ENCODE measurements at regions not wholly inside any gene's neighbourhood (a gene's known extent, or its start where the extent isn't known, plus 50 kb on each side); places are given as distances from the start of the nearest gene placed in this dataset.

DNA sequence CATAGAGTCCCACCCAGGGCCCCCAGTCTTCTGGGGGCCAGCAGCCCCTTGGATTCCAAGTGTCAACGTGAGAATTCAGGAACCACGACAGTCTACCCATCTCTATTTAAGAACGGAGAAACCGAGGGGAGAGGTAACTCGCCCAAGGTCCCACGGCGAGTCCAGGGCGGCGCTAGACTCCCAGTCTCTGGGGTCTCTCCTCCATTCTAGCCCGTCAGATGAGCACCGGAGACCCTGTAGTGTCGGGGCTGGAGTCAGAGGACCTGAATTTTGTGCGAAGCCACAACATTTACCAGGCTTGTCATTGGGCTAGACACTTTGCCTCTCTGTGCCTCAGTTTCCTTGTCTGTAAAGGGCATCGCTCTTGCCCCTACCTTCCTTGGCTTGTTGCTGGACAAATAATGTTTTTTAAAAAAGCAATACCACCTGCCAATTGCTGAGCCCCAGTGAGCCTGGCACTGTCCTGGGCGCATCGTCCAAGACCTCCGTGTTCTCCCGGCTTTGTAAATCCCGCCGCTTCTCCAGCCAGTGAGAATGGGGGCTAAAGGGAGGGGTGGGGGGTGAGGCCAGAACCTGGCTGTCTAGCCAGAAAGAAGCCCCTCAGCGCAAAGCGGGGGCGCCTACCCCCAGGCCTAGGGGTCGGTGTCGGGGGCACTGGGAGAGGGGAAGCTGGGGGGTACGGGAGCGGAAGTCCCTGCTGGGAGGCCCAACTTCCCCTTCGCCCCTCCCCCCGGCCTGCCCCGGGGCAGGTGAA is 91.7 kb downstream of the NCR2 start:
- TF ChIP-seq FOXP2 (optimal IDR thresholded peaks at IDR 0.05; ENCODE audit: control extremely low read depth, extremely low read length, insufficient read depth): no peak
- TF ChIP-seq EZH2 (IDR thresholded peaks at IDR 0.05): no peak
- TF ChIP-seq POLR2AphosphoS5 (IDR thresholded peaks at IDR 0.05; ENCODE audit: borderline replicate concordance, low read depth, low read length): no peak
- no peaks in the 10 kb centered on the region for H3K9me3 ChIP-seq (ENCODE audit: low read depth, low read length)
- no peak overlapping the region for H3K9ac ChIP-seq (ENCODE audit: insufficient read length)
- H3K27ac ChIP-seq: no peak overlapping the region
- DNase-seq (ENCODE audit: low read depth, low spot score): no peak
- H3K36me3 ChIP-seq (ENCODE audit: insufficient read depth, low read length): no peaks in the 10 kb centered on the region
- no peak overlapping the region for H3K4me3 ChIP-seq

DNA sequence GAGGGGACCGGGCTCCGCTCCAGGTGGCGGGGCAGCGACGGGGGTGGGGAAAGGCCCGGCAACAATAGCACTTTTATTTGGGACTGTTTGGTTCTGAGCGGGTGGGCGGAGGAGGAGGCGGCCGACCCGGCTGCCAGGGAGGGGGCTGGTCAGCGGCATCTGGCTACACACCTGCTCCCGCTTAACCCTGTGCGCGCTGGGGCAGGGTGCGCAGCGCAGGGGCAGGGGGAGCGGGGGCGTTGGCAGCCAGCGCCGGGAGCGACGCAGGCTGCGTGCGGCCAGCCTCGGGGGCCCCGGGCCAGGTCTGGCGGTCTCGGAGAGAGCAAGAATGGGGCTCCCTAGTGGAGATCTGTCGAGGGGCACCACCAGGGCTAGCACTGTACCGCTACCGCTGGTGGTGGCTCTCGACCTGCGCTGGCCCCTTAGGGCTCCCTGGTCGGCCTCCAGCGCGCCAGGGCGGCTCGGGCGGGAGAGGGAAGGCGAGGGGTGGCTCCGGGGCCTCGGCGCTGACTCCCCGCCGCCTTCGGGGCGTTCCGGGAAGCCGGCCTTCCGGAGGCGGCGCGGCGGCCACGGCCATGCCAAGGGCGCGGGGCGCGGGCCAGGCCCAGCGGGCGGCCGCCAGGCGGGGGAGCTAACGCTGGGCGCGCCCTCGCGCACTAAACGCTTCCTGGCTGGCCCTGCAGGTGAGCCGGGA is 92.4 kb downstream of the NCR2 start:
- no peaks in the 10 kb centered on the region for H3K9me3 ChIP-seq (ENCODE audit: low read depth, low read length)
- no peaks in the 10 kb centered on the region for H3K36me3 ChIP-seq (ENCODE audit: insufficient read depth, low read length)
- no peak overlapping the region for H3K27ac ChIP-seq
- H3K9ac ChIP-seq (ENCODE audit: insufficient read length): no peak overlapping the region
- no peak for DNase-seq (ENCODE audit: low read depth, low spot score)
- H3K4me3 ChIP-seq: no peak overlapping the region
- TF ChIP-seq FOXP2 (optimal IDR thresholded peaks at IDR 0.05; ENCODE audit: control extremely low read depth, extremely low read length, insufficient read depth): no peak
- no peak for TF ChIP-seq EZH2 (IDR thresholded peaks at IDR 0.05)
- TF ChIP-seq POLR2AphosphoS5 (IDR thresholded peaks at IDR 0.05; ENCODE audit: borderline replicate concordance, low read depth, low read length): no peak

DNA sequence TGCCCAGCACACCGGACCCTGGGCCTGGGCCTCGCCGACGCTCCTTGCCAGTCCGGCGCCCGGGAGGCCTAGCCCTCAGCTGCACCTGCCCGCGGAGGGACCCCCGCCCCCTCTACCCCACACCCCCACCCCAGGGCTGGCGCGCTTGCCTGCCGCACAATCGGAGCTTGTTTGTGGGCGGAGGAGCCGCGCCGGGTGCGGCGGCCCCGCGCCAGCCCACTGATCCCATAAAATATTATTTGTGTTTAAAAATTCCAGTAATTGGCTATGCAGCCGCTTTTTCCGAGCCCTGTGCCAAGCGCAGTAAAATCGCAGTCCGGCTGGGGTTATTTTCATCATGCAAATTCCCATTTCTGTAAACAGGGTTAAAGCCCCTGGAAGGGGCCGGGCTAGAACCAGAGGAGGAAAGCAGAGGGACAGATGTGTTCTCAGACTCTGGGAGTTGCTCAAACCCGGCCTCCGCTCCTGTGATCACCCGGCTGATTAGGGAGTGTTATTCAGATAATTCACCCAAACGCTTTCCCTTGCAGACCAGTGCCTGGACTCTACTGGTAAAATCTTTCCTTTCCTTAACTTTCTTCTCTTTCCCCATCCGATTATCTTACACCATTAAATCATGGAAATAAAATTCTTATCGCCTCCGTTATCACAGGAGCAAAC is 93.1 kb downstream of the NCR2 start:
- DNase-seq (ENCODE audit: low read depth, low spot score): no peak
- TF ChIP-seq EZH2 (IDR thresholded peaks at IDR 0.05) (no peak), POLR2AphosphoS5 (IDR thresholded peaks at IDR 0.05; ENCODE audit: borderline replicate concordance, low read depth, low read length) (no peak)
- H3K36me3 ChIP-seq (ENCODE audit: insufficient read depth, low read length): no peaks in the 10 kb centered on the region

DNA sequence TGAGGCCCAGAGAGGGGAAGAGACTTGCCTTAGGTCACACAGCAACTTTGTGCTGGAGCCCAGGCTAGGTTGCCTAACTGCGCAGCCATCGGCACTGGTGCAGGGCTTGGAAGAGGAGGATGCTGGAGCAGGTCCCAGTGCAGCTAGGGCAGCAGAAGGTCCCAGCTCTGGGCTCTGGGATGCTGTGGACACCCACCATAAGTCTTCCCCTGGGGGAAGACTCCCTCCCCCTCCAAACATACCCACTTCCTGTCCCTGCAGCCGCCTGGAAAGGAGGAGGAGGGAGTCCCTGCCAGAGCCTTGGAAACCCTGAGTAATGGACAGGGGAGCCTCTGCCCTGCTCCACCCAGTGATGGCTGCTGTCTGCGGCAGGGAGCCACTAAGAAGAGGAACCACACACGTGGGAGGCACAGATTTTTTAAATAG is 93.6 kb downstream of the NCR2 start:
- no peaks in the 10 kb centered on the region for H3K9me3 ChIP-seq (ENCODE audit: low read depth, low read length)
- H3K9ac ChIP-seq (ENCODE audit: insufficient read length): no peak overlapping the region
- no peaks in the 10 kb centered on the region for H3K36me3 ChIP-seq (ENCODE audit: insufficient read depth, low read length)
- H3K4me3 ChIP-seq: no peak overlapping the region
- H3K27ac ChIP-seq: no peak overlapping the region
- no peak for DNase-seq (ENCODE audit: low read depth, low spot score)
- TF ChIP-seq EZH2 (IDR thresholded peaks at IDR 0.05): no peak
- no peak for TF ChIP-seq POLR2AphosphoS5 (IDR thresholded peaks at IDR 0.05; ENCODE audit: borderline replicate concordance, low read depth, low read length)
- no peak for TF ChIP-seq FOXP2 (optimal IDR thresholded peaks at IDR 0.05; ENCODE audit: control extremely low read depth, extremely low read length, insufficient read depth)

More for the DNA sequence above, 93.1 kb downstream of the NCR2 start:
- H3K27ac ChIP-seq: no peak overlapping the region
- no peak overlapping the region for H3K4me3 ChIP-seq
- no peaks in the 10 kb centered on the region for H3K9me3 ChIP-seq (ENCODE audit: low read depth, low read length)
- H3K9ac ChIP-seq (ENCODE audit: insufficient read length): no peak overlapping the region

DNA sequence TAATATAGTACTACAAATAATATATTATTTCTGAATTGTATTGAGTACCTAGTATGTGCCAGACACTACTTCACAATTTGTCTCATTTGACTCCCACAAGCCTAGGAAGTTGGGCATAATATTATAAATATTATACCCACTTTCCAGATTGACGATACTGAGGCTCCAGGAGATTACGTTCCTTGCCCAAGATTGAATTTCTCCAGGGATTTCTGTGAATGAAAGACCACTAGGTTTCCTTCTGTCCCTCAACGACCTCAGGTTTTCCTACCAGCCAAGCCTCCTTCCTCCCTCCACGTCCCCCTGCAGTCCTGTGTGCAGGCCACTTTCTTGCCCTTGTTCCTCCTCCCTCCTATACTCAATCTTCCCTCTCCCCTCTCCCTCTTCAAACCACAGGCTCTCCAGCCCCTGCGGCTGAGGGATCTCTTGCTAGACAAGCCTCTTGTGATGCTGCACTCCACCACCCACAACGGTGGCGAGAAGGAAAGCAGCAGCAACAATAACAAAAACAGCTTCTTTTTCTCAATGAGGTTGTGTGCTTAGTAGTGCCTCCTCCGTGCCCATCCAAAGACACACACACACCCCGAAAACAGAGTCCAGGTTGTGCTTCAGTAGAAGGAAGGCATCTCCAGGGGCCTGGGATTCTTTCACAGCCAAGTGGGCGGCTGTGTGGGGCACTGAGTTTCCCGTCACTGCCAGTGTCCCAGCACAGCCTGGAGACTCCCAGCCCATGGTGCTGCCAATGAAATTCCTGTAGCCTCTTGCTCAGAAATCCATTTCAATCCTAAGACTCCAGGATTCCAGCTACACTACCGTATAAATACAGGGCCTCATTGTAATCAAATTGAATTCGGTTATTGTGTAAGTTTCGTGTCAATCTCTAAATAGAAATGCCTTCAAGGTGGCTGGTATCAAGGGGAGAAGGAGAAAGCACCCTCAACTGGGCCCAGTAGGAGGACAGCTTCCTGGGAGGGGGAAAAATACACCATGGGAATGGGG is 94.4 kb downstream of the NCR2 start:
- Histone ChIP-seq H3K36me3 (ENCODE audit: insufficient read depth, low read length) (no peaks in the 10 kb centered on the region), H3K9ac (ENCODE audit: insufficient read length) (no peak overlapping the region), H3K27ac (no peak overlapping the region), H3K9me3 (ENCODE audit: low read depth, low read length) (no peaks in the 10 kb centered on the region), H3K4me3 (no peak overlapping the region)
- DNase-seq (ENCODE audit: low read depth, low spot score): no peak
- no peak for TF ChIP-seq EZH2 (IDR thresholded peaks at IDR 0.05)
- no peak for TF ChIP-seq FOXP2 (optimal IDR thresholded peaks at IDR 0.05; ENCODE audit: control extremely low read depth, extremely low read length, insufficient read depth)
- TF ChIP-seq POLR2AphosphoS5 (IDR thresholded peaks at IDR 0.05; ENCODE audit: borderline replicate concordance, low read depth, low read length): no peak

DNA sequence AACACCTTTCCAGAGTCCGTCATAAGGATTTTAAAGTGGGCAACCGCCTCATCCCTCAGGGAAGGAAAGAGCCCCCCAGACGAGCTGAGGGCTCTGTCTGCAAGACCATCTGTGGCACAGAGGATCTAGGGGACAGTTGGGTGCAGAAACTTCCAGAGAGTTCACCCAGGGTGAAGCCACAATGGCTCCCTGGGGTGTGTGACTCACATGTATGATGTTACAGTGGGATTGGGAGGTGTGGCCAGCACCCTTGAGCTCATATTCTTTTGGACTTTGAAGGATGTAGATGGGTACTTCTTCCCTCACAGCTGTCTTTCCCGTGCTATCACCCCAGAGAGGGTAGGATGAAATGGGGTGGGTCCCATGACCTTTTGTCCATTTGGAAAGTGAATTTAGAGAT is 95.5 kb downstream of the NCR2 start:
- Histone ChIP-seq H3K27ac (no peak overlapping the region), H3K36me3 (ENCODE audit: insufficient read depth, low read length) (no peaks in the 10 kb centered on the region), H3K9ac (ENCODE audit: insufficient read length) (no peak overlapping the region), H3K4me3 (no peak overlapping the region), H3K9me3 (ENCODE audit: low read depth, low read length) (no peaks in the 10 kb centered on the region)
- no peak for DNase-seq (ENCODE audit: low read depth, low spot score)
- TF ChIP-seq EZH2 (IDR thresholded peaks at IDR 0.05): no peak
- no peak for TF ChIP-seq POLR2AphosphoS5 (IDR thresholded peaks at IDR 0.05; ENCODE audit: borderline replicate concordance, low read depth, low read length)
- TF ChIP-seq FOXP2 (optimal IDR thresholded peaks at IDR 0.05; ENCODE audit: control extremely low read depth, extremely low read length, insufficient read depth): no peak

DNA sequence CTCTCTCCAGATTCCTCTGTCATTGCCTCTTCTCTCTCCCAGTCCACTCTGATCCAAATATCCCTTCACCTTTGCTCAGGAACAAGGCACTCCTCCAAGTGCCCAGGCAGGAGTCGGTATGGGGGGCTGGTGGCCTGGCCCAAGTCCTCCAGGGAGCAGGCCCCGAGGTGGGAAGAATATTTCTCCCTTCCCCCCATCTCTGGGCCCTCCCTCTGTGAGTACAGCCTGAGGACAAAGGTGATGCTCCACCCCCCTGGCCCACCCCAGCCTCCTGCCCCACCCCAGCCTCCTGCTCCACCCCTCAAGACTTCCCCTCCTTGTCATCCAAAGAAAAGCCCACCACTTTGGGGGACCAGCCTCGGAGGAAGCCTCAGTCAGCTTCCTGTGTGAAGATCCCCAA is 96.9 kb downstream of the NCR2 start:
- Histone ChIP-seq H3K27ac (no peak overlapping the region), H3K9me3 (ENCODE audit: low read depth, low read length) (no peaks in the 10 kb centered on the region), H3K9ac (ENCODE audit: insufficient read length) (no peak overlapping the region), H3K4me3 (no peak overlapping the region), H3K36me3 (ENCODE audit: insufficient read depth, low read length) (no peaks in the 10 kb centered on the region)
- no peak for DNase-seq (ENCODE audit: low read depth, low spot score)
- no peak for TF ChIP-seq FOXP2 (optimal IDR thresholded peaks at IDR 0.05; ENCODE audit: control extremely low read depth, extremely low read length, insufficient read depth)
